Stimulated activated CD4-positive, alpha-beta T cell treated with anti-CD3 and anti-CD28 coated beads, TNF-alpha, amount 100 ng/mL, for 1 hour (primary cell): ENCODE measurements at regions not wholly inside any gene's neighbourhood (a gene's known extent, or its start where the extent isn't known, plus 50 kb on each side); places are given as distances from the start of the nearest gene placed in this dataset.

ENCODE experiments used
- DNase-seq, 3 donors: peaks; one replicate each; pipeline ENCODE4 v3.0.0-alpha.2; 2020; ENCODE audit warnings: low read depth in 3 of 3, low spot score in 1 of 3

DNA sequence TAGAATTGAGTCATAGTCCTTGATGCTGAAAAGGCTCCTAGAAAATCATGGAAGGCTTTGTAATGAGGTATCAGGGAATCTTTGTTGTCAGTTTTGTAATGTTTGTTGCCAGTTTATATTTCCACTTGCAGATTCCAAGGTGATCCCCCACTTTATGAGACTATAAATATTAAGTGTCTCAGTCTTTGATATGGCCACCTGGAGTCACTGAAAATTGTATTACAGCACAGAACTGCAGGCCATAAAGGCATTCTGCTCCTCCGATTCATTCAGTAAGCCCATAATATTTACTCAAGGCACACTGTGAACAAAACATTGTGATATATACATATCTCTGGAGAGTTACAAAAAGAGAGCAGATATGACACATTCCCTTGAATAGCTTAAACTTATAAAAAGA is 457.8 kb upstream of the ZNF385D start:
- DNase-seq: no peak

DNA sequence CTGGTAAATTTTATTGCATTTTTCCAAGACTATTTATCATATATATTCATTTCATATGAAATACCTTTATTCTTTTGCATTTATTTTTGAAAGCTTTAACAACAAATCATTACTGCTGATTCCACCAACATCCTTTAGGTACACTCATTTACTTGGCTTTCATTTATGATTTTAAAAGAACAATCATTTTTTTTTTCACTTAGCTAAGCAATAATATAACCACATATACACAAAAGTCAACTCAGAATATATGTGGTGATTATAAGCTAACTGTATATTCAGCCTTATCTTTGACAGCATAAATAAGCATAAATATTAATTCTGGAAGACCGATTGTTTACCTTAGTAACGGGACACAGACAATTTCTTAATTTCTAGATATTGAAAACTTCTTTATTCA is 458.6 kb upstream of the ZNF385D start:
- no peak for DNase-seq

DNA sequence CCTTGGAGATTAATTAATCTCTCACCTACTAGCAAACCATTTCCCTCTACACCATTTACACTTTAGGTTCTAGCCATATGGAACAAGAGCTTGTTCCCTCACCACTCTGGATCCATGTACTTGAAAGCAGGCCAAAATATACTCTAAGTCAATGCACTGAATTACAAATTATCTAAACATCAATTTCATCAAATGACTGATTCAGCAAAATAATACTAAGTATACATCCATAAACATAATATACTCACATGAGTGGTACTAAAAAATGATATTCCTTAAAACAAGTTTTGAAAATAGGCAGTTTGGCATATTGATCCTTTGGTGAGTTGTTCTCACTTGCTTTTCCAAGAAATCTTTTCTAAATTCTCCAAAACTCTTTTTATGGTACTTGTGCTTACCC is 459.7 kb upstream of the ZNF385D start:
- DNase-seq: no peak

DNA sequence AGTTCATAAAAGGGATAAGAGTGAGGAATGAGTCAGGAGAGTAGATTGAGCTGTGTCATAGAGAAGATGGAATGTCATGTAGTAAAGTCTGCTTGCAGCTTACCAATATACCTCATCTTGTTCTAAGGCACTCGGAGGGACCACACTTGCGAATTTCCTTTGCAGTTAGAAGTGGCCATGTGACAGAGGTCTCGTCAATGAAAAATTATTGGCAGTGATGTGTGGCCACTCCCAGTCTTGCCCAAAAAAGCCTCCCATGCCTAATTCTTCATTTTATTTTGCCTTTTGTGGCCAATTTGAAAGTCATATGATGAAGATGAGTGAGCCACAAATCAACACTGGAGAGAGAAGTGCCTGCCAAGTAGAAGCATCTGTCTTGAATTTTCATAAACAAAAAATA is 465.6 kb upstream of the ZNF385D start:
- no peak for DNase-seq

DNA sequence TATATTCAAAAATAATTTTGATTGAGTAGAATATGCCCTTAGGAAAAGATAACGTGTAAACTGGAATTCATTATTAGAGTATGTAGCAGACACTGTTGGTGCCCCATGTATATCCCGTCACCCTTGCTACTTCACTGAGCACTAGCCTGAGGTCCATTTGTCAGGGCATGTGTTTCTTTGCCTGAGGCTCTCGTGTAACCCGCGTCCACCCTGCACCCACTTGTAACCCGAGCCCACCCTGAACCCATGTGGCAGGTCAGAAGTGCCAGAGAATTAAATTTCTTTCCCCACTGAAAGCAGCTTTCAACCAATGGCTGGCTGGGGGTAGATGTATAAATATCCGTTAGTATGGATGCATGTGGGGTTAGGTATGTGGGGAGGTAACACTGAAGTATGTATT is 474.2 kb upstream of the ZNF385D start:
- no peak for DNase-seq

DNA sequence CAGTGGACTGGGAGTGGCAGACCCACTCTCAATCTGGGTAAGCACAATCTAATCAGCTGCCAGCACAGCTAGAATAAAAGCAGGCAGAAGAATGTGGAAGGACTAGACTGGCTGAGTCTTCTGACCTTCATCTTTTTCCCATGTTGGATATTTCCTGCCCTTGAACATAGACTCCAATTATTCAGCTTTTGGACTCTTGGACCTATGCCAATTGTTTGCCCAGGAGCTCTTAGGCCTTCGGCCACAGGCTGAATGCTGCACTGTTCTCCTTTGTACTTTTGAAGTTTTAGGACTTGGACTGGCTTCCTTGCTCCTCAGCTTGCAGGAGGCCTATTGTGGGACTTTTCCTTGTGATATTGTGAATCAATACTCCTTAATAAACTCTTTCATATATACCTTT is 477.7 kb upstream of the ZNF385D start:
- DNase-seq: no peak

DNA sequence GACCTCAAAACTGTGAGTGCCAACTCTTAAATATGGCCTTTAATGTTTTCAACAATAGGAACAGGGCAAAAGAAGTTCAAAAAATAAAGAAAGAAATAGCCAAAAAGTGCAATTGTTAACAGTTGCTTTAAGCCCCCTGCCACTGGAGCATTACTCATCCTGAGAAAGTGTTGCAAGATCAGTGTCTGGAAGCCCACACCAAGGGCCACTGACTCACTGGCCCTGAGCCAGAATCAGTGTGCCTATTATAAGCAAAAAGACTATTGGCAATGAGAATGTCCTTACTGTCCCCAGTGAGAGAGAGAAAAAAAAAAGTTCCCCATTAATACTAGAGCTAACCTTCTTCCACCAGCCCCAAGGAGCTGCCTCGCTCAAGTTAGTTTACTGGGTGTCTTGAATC is 480.1 kb upstream of the ZNF385D start:
- no peak for DNase-seq

DNA sequence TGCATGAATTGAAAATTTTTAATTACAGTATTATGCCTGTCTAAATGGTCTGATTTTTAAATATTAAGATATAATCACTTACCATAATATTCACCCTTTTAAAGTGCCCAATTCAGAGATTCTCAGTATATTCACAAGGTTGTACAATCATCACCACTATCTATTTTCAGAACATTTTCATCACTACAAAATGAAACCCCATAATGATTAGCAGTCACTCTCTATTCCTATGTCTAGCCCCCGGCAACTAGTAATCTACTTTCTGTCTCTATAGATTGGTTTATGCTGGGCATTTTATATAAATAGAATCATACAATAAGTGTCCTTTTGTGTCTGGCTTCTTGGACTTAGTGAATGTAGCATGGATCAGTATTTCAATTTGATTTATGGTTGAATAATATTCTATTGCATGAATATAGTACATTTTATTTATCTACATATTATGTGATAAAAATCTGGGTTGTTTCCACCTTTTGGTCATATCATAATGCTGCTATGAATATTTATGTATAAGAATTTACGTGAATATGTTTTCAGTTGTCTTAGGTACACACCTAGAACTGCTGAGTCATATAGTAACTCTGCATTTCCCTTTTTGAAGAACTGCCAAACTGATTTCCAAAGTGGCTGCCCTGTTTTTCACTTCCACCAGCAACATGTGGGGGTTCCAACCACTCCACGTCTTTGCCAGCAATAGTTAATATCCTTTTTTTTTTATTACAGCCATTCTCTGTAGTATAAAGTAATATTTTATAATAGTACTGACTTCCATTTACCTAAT is 485.7 kb upstream of the ZNF385D start:
- no peak for DNase-seq

DNA sequence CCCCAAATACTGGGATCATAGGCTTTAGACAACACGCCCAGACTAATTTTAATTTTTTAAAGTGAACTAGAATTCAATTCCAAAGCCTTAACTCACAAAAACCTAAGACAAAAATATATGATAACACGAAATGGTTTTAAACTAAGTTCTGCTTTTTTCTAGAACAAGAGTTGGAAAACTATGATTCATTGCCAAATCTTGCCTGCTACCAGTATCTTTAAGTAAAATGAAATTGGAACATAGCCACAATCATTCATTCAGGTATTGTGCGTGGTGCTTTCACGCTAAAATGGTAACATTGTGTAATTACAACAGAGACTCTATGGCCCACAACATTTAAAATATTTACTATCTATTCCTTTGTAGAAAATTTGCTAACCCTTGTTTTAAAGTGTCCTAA is 488.0 kb upstream of the ZNF385D start:
- DNase-seq: no peak

DNA sequence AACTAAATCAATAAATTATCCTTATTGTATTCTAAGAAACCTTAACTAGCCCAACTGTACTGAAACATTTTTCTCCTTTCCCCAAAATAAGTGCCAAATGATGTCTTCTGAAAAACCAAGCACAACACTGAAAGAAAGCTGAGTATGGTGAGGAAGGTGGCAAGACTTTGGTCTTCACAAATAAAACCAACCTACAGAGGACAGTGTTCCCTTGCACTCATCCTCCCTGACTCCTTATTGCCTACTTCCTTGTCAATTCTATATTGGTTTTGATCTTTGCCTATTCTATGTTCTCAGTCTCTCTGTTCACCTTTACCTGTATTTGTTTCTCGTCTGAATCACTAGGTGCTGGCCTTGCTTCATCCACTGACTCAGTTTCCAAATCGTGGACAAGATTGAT is 490.1 kb upstream of the ZNF385D start:
- no peak for DNase-seq

DNA sequence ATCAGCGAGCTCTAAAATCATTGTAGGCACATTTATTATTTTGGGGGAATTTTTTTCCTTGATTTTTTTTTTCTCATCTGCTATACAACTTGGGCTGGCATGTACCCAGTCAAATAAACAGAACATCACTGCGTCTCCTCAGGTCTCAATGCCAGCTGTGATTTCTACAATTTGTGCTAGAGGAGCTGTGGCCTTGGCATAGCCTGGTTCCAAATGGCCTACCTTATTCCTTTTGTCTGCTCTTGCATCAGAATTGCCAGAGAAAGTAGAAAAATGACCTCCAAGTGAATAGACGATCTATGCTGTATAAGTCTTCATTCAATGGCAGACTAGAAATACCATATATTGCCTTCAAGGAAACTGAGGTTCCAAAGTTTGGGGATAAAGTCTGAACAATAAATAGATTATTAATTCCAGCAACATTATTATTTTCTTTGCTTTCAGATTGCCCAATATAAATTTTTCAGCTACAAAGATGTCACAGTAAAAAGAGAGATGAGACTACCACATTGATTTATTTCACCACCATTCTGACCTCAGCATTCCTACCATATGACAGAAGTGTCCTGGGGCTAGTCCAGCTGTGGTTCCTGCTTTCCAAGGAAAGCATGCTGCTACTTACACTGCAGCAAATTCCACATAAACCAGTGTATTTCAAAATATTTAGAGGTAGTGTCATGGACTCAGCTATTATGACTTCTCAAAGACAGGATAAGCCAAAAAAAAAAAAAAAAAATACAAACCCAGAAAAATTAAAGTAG is 493.9 kb upstream of the ZNF385D start:
- no peak for DNase-seq

DNA sequence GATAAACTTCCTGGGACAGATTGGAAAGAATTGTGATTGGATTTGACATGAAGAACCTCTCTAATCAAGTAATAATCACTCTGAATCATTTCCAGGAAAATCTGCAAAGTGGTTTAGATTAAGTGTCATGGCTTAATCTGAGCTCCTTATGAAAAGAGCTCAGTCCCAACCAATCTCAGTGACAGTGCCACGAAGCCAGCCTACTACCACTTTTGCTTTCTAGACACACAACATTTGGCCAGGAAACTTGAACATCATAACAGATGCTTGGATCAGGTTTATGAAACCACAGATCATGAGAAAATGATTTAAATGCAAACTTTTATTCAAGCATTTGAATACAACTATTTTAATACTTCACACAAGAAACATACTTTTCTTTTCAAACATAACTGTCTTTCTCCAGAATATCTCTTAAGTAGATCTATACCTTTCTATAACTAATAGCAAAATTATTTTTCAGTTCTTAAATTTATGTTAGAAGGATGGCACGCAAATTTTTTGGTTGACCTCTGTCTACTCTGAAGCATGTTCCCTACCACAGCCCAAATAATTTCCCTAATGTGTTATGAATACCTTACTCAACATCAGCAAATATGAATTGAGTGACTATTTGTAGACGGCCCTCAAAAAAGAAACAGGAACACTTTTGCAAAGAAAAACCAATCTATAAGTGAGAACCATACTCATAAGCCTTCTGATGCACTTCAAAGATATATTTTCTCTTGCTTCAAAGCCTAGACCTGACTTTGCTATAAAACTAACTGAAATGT is 495.0 kb upstream of the ZNF385D start:
- no peak for DNase-seq

DNA sequence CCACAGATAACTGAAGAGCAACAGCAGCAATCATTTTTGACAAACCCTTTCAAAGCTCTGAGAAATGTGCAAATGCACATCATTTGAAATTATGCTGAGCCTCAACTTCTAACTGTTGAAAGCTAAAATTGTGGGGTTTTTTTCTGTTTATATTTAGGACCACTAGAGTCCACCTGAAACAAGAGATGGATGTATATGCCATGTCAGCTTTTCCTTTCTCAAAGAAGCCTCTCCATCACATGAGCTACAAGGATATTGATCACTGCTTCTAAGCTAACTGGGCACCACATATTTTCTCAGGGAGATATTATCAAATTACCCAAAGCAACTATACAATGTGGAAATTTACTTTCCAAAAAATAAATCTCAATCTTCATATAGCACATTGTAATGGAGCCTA is 498.6 kb upstream of the ZNF385D start:
- DNase-seq: no peak

DNA sequence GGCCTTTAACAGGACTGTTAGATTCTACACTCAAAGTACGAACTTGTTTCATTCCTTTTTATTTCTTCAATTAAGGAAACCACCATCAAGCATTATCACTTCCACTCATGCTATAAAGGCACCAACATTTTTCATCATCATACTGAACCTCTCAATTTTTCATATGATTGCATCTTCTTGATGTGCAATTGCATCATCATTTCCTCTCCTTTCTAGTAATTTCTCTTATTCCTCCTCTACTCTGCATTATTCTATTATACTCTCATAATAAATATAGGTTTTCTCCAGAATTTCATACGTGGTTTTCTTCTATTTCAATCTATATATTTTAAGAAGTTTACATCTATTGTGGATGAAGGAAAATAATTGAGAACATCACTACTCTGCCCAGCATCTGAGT is 506.2 kb upstream of the ZNF385D start:
- no peak for DNase-seq

DNA sequence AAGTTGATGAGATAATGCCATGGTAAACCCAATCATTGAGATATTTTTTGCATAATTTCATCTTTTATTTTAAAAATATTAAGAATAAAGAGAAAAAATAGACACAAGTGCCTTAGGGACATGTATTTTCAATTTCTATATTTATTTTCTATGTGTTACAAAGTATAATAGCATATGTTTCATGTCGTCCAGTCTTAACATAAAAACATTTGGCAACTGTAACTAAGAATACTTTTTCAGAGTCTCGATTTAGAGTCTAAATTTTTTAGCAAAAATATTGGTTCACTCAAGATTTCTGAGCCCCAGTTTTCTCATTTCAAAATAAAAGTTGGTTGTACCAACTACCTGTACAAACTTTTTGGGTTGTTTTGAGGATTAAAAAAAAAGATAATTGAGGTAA is 511.4 kb upstream of the ZNF385D start:
- no peak for DNase-seq

DNA sequence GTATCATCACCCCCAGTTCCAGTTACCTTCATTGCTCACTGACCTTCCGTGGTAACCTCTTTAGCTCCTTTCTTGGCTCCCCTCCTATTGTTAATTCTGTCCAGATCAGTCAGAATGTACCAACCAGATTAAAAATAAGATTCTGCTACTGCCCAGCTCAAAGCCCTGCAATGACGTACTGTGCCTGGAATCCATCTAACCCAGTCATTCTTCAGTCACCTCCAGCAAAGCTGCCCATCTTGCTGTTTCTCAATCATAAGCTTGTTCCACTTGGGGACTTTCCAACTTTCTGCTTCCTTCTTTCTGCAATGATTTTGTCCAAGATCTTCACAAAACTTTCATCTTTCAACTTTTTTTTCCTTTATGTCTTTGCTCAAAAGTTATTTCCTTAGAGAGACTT is 512.0 kb upstream of the ZNF385D start:
- no peak for DNase-seq

DNA sequence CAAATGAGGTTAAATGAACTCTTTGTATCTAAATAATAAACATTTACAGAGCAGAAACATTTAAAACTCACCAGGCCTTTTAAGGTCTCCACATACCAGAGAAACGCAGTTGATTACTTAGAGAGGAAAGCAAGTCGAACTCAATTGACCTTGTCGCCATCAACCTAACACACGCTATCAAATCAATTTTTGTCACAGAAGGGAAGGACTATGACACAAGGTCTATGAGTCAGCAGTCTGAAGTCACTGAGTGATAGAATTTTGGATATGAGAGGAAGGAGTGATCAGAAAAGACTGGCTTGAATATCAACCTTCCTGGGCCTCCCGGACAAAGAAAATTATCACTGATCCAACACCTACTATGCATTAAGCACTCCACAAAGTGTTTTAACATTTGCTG is 514.4 kb upstream of the ZNF385D start:
- DNase-seq: no peak

DNA sequence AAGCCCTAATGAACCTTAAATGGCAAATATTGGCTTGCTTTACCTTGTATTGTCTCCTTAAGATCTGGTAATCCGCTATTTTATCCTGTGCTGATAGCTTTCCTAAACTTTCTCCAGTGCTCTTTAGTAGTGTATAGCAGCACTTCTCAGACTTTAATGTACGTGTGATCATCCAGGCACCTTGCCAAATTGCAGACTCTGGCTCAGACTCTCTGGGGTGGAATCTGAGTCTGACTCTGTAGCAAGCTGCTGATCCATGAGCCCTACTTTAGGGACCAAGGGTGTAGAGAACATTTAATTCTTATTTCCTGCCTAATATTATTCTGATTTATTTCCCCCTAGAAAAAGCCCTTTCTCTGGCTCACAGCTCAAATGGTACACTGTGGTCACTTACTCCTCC is 518.8 kb upstream of the ZNF385D start:
- no peak for DNase-seq

DNA sequence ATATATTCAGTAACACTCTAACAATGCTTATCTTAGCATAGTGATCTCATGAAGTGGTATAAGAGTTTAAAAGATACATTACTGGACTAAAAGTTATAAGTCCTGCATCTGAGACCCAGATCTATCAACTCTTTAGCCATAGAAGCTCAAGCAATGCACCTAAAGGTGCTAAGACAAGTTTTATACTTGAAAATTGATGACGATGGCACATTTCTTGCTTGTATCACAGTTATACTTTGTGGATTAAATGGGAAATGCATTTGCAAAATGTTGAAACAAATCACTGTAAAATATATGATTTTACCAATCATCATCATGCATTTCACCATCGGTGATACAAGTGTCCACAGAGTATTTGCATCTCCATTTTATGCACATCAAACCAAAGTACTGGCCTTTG is 525.3 kb upstream of the ZNF385D start:
- DNase-seq: no peak

DNA sequence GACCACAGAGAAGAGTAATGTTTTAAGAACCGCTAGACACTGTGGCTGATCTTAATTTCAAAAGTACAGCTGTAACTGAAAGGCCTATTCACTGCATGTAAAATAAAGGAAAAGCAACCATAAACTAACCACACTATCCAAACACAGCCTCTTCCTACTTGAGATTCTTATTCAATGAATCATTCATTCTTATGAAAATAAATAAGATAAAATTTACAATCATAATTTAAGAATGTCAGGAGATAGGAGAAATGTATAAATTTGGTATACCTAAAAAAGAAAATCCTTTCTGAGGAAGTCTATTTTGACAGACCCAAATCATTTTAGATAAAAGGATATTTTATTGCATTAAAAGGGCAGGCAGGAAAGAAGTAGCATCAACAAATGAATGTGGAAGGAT is 533.5 kb upstream of the ZNF385D start:
- DNase-seq: no peak

DNA sequence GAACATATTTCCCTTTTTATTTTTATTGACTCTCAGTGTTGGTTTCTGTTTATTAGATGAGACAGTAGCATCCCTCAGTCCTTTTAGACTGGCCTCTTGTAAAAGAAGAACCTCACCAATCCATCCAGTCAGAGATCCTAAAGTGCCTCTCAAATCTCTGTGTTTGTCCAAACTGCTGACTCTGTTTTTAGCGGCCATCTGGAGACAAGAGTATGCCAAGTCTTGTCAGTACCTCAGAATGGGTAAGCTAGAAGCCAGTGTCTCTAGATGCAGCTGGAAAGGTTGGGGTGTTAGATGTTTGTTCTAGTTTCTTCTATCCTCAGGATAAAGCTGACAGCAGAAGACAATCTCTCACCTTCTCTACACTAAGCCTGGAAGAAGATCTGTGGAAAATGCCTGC is 537.7 kb upstream of the ZNF385D start:
- DNase-seq: no peak

DNA sequence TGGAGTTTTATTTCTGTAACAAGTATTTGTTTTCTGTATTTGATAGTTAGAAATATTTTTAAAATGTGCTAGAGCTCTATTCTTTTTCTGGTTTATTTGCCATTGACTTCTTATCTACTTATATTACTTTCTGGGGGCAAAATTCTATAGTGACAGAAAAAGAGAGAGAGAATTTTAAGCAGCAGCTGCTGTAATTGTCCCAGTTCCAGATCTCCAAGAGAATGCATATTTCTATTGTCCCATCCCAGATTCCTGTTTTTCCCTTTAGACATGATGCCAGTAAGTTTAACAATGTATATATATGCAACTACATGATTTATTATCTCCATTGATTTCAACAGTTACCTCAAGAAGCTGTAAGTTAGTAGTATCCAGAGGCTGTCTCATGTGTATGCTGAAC is 541.7 kb upstream of the ZNF385D start:
- no peak for DNase-seq
